Erythroblast (primary cell): ENCODE measurements at regions not wholly inside any gene's neighbourhood (a gene's known extent, or its start where the extent isn't known, plus 50 kb on each side); places are given as distances from the start of the nearest gene placed in this dataset.
A peak's percentile ranks its signal among the peaks of the same experiment; 100 is the strongest.
"Not testable (repeated sequence)": the region's sequence is repeated elsewhere in the genome, so short reads cannot be mapped to it uniquely, and the experiment has no call there.

Source experiments
- DNase-seq, 2 experiments: peaks; one replicate each; lab custom pipeline; 2025; lab: John Stamatoyannopoulos, UW
- GATA1 ChIP-seq: IDR thresholded peaks from 2 replicates; pipeline ENCODE4 v1.6.1; 2011; ENCODE audit warnings: low read depth, mild to moderate bottlenecking, control low read depth, low read length, moderate library complexity
- POLR2A ChIP-seq: IDR thresholded peaks from 2 replicates; pipeline ENCODE4 v1.6.1; 2011; ENCODE audit warnings: mild to moderate bottlenecking, low read length

GRCh38 chr1:239955431-239955830, 136.3 kb upstream of the FMN2 start:
- no peak for DNase-seq
- TF ChIP-seq POLR2A (no peak), GATA1 (no peak)

- TF ChIP-seq GATA1 = no peak
- TF ChIP-seq POLR2A = no peak
- no peak for DNase-seq
Measured at GRCh38 chr1:239956263-239956662, 135.4 kb upstream of the FMN2 start.

- TF ChIP-seq POLR2A (no peak), GATA1 (no peak)
- DNase-seq = no peak
Measured at GRCh38 chr1:239958063-239958462, 133.6 kb upstream of the FMN2 start.

GRCh38 chr1:239960366-239960765, 131.3 kb upstream of the FMN2 start:
- TF ChIP-seq GATA1 = no peak
- no peak for TF ChIP-seq POLR2A
- DNase-seq = no peak

- no peak for DNase-seq
- TF ChIP-seq POLR2A (no peak), GATA1 (no peak)
Measured at GRCh38 chr1:239963856-239964255, 127.8 kb upstream of the FMN2 start.

GRCh38 chr1:239976130-239976968, 115.3 kb upstream of the FMN2 start:
- TF ChIP-seq GATA1 = no peak
- TF ChIP-seq POLR2A = no peak
- peak; percentile 46 to 67 for DNase-seq

- no peak for DNase-seq
- TF ChIP-seq GATA1 (no peak), POLR2A (no peak)
Measured at GRCh38 chr1:239977416-239977815, 114.3 kb upstream of the FMN2 start.

- no peak for DNase-seq
- no peak for TF ChIP-seq GATA1
- no peak for TF ChIP-seq POLR2A
Measured at GRCh38 chr1:239979456-239979855, 112.2 kb upstream of the FMN2 start.

- DNase-seq = no peak
- no peak for TF ChIP-seq GATA1
- TF ChIP-seq POLR2A = no peak
Measured at GRCh38 chr1:239982762-239983161, 108.9 kb upstream of the FMN2 start.

GRCh38 chr1:239985044-239985443, 106.6 kb upstream of the FMN2 start:
- no peak for DNase-seq
- TF ChIP-seq GATA1 (no peak), POLR2A (no peak)

GRCh38 chr1:239987103-239987745, 104.5 kb upstream of the FMN2 start:
- peak; percentile 41 to 60 for DNase-seq
- TF ChIP-seq POLR2A (no peak), GATA1 (no peak)

GRCh38 chr1:239989990-239990389, 101.7 kb upstream of the FMN2 start:
- no peak for TF ChIP-seq POLR2A
- TF ChIP-seq GATA1 = no peak
- DNase-seq = no peak

- DNase-seq = not testable (repeated sequence)
Measured at GRCh38 chr1:239992566-239992965, 99.1 kb upstream of the FMN2 start.

GRCh38 chr1:239993366-239993765, 98.3 kb upstream of the FMN2 start:
- no peak for DNase-seq
- no peak for TF ChIP-seq GATA1
- no peak for TF ChIP-seq POLR2A
